ENCODE measurements at regions not wholly inside any gene's neighbourhood (a gene's known extent, or its start where the extent isn't known, plus 50 kb on each side); places are given as distances from the start of the nearest gene placed in this dataset.
"Not testable (repeated sequence)": the region's sequence is repeated elsewhere in the genome, so short reads cannot be mapped to it uniquely, and the experiment has no call there.

GRCh38 chr4:79673898-79674297, 265.9 kb upstream of the GK2 start:
- ATAC-seq (replicated peaks in 6 of 8), result no peak
- in situ Hi-C loops (cut with MboI; ENCODE audit: low pct_unique_long_range_greater_than_20kb in 2 of 9, low sequenced_read_pairs in 9 of 9, unreplicated experiment in 9 of 9), result no loop called here
- Histone ChIP-seq H3K27ac (no peak overlapping the region), H3K4me1 (replicated peaks in 1 of 2) (no peaks in the 10 kb centered on the region), H3K4me3 (no peak overlapping the region)
- WGBS, 10 experiments, result 44 to 95% (median 90%) methylated on average over 1 to 3 of the region's 3 CpGs; no CpG with 5 or more reads in 1 of the 10 experiments

GRCh38 chr4:79673377-79673776, 265.3 kb upstream of the GK2 start:
- 10 to 100% (median 68%) methylated on average over 1 to 7 of the region's 7 CpGs for WGBS, 10 experiments
- Histone ChIP-seq H3K4me1 (replicated peaks in 1 of 2) (no peaks in the 10 kb centered on the region), H3K4me3 (no peak overlapping the region), H3K27ac (no peak overlapping the region)
- ATAC-seq (replicated peaks in 6 of 8), result peak in 2 of 8 experiments; percentile 44 to 68
- in situ Hi-C loops (cut with MboI; ENCODE audit: low pct_unique_long_range_greater_than_20kb in 2 of 9, low sequenced_read_pairs in 9 of 9, unreplicated experiment in 9 of 9), result no loop called here

- WGBS, 10 experiments, result 60 to 100% (median 93%) methylated on average over 2 to 3 of the region's 3 CpGs; no CpG with 5 or more reads in 1 of the 10 experiments
These were observed 258.8 kb upstream of the GK2 start for GRCh38 chr4:79666875-79667274.

GRCh38 chr4:79666112-79666511, 258.1 kb upstream of the GK2 start:
- WGBS, 10 experiments, result 0 to 69% (median 50%) methylated on average over 1 of the region's 1 CpG; no CpG with 5 or more reads in 1 of the 10 experiments

More at GRCh38 chr4:79666875-79667274, 258.8 kb upstream of the GK2 start:
- in situ Hi-C loops (cut with MboI; ENCODE audit: low pct_unique_long_range_greater_than_20kb in 2 of 9, low sequenced_read_pairs in 9 of 9, unreplicated experiment in 9 of 9), result no loop called here
- ATAC-seq (replicated peaks in 6 of 8), result peak in 1 of 8 experiments; percentile 35
- no peaks in the 10 kb centered on the region for H3K4me1 ChIP-seq (replicated peaks in 1 of 2)
- H3K27ac ChIP-seq, result no peak overlapping the region
- no peak overlapping the region for H3K4me3 ChIP-seq

GRCh38 chr4:79663865-79664264, 255.8 kb upstream of the GK2 start:
- H3K4me3 ChIP-seq, result no peak overlapping the region
- WGBS, 10 experiments, result 50 to 100% (median 92%) methylated on average over 1 to 4 of the region's 4 CpGs; no CpG with 5 or more reads in 1 of the 10 experiments
- no peak for ATAC-seq (replicated peaks in 6 of 8)
- no peaks in the 10 kb centered on the region for H3K4me1 ChIP-seq (replicated peaks in 1 of 2)
- in situ Hi-C loops (cut with MboI; ENCODE audit: low pct_unique_long_range_greater_than_20kb in 2 of 9, low sequenced_read_pairs in 9 of 9, unreplicated experiment in 9 of 9), result no loop called here
- H3K27ac ChIP-seq, result no peak overlapping the region

More at GRCh38 chr4:79666112-79666511, 258.1 kb upstream of the GK2 start:
- ATAC-seq (replicated peaks in 6 of 8), result peak in 2 of 8 experiments; percentile 27 to 96
- H3K4me1 ChIP-seq (replicated peaks in 1 of 2), result no peaks in the 10 kb centered on the region
- no peak overlapping the region for H3K4me3 ChIP-seq
- H3K27ac ChIP-seq, result no peak overlapping the region
- in situ Hi-C loops (cut with MboI; ENCODE audit: low pct_unique_long_range_greater_than_20kb in 2 of 9, low sequenced_read_pairs in 9 of 9, unreplicated experiment in 9 of 9), result no loop called here

- no peak overlapping the region for H3K4me3 ChIP-seq
- in situ Hi-C loops (cut with MboI; ENCODE audit: low pct_unique_long_range_greater_than_20kb in 2 of 9, low sequenced_read_pairs in 9 of 9, unreplicated experiment in 9 of 9), result no loop called here
- ATAC-seq (replicated peaks in 6 of 8), result no peak
- no peaks in the 10 kb centered on the region for H3K4me1 ChIP-seq (replicated peaks in 1 of 2)
- 67 to 100% (median 86%) methylated on average over 1 of the region's 1 CpG; no CpG with 5 or more reads in 5 of the 10 experiments for WGBS, 10 experiments
- no peak overlapping the region for H3K27ac ChIP-seq
These were observed 255.1 kb upstream of the GK2 start for GRCh38 chr4:79663141-79663540.

GRCh38 chr4:79662651-79663050, 254.6 kb upstream of the GK2 start:
- Histone ChIP-seq H3K27ac (no peak overlapping the region), H3K4me1 (replicated peaks in 1 of 2) (no peaks in the 10 kb centered on the region), H3K4me3 (no peak overlapping the region)
- in situ Hi-C loops (cut with MboI; ENCODE audit: low pct_unique_long_range_greater_than_20kb in 2 of 9, low sequenced_read_pairs in 9 of 9, unreplicated experiment in 9 of 9), result no loop called here
- no peak for ATAC-seq (replicated peaks in 6 of 8)
- WGBS, 10 experiments, result 83 to 100% (median 100%) methylated on average over 1 to 3 of the region's 3 CpGs; no CpG with 5 or more reads in 2 of the 10 experiments

- H3K4me3 ChIP-seq, result no peak overlapping the region
- in situ Hi-C loops (cut with MboI; ENCODE audit: low pct_unique_long_range_greater_than_20kb in 2 of 9, low sequenced_read_pairs in 9 of 9, unreplicated experiment in 9 of 9), result no loop called here
- no peak overlapping the region for H3K27ac ChIP-seq
- ATAC-seq (replicated peaks in 6 of 8), result no peak
- 20 to 92% (median 58%) methylated on average over 1 to 2 of the region's 2 CpGs; no CpG with 5 or more reads in 2 of the 10 experiments for WGBS, 10 experiments
- no peaks in the 10 kb centered on the region for H3K4me1 ChIP-seq (replicated peaks in 1 of 2)
These were observed 253.2 kb upstream of the GK2 start for GRCh38 chr4:79661196-79661595.

GRCh38 chr4:79659308-79659870, 251.4 kb upstream of the GK2 start:
- WGBS, 10 experiments, result 0 to 80% (median 46%) methylated on average over 1 to 5 of the region's 5 CpGs; no CpG with 5 or more reads in 2 of the 10 experiments

GRCh38 chr4:79657379-79657778, 249.4 kb upstream of the GK2 start:
- in situ Hi-C loops (cut with MboI; ENCODE audit: low pct_unique_long_range_greater_than_20kb in 2 of 9, low sequenced_read_pairs in 9 of 9, unreplicated experiment in 9 of 9), result no loop called here
- Histone ChIP-seq H3K4me3 (no peak overlapping the region), H3K4me1 (replicated peaks in 1 of 2) (no peaks in the 10 kb centered on the region), H3K27ac (no peak overlapping the region)
- no peak for ATAC-seq (replicated peaks in 6 of 8)

More at GRCh38 chr4:79659308-79659870, 251.4 kb upstream of the GK2 start:
- H3K27ac ChIP-seq; ATAC-seq (replicated peaks in 6 of 8); in situ Hi-C loops (cut with MboI; ENCODE audit: low pct_unique_long_range_greater_than_20kb in 2 of 9, low sequenced_read_pairs in 9 of 9, unreplicated experiment in 9 of 9); H3K4me1 ChIP-seq (replicated peaks in 1 of 2); H3K4me3 ChIP-seq: not testable (repeated sequence)

GRCh38 chr4:79653871-79654270, 245.8 kb upstream of the GK2 start:
- Histone ChIP-seq H3K4me1 (replicated peaks in 1 of 2) (peaks cover 10 to 13% of the 10 kb centered on the region in 2 donors), H3K27ac (no peak overlapping the region), H3K4me3 (no peak overlapping the region)
- in situ Hi-C loops (cut with MboI; ENCODE audit: low pct_unique_long_range_greater_than_20kb in 2 of 9, low sequenced_read_pairs in 9 of 9, unreplicated experiment in 9 of 9), result no loop called here
- WGBS, 10 experiments, result 76 to 100% (median 82%) methylated on average over 1 to 5 of the region's 5 CpGs; no CpG with 5 or more reads in 1 of the 10 experiments
- no peak for ATAC-seq (replicated peaks in 6 of 8)

- Histone ChIP-seq H3K27ac (no peak overlapping the region), H3K4me3 (no peak overlapping the region), H3K4me1 (replicated peaks in 1 of 2) (peaks cover 10 to 13% of the 10 kb centered on the region in 2 donors)
- in situ Hi-C loops (cut with MboI; ENCODE audit: low pct_unique_long_range_greater_than_20kb in 2 of 9, low sequenced_read_pairs in 9 of 9, unreplicated experiment in 9 of 9), result no loop called here
- ATAC-seq (replicated peaks in 6 of 8), result peak in 2 of 8 experiments; percentile 38 to 71
These were observed 244.7 kb upstream of the GK2 start for GRCh38 chr4:79652738-79653137.

- in situ Hi-C loops (cut with MboI; ENCODE audit: low pct_unique_long_range_greater_than_20kb in 2 of 9, low sequenced_read_pairs in 9 of 9, unreplicated experiment in 9 of 9), result no loop called here
- 9 to 92% (median 78%) methylated on average over 1 to 4 of the region's 4 CpGs; no CpG with 5 or more reads in 1 of the 10 experiments for whole genome bisulfite sequencing, 10 experiments
- peak in 1 of 8 experiments; percentile 17 for ATAC-seq (replicated peaks in 6 of 8)
These were observed 244.2 kb upstream of the GK2 start for GRCh38 chr4:79652232-79652631.

GRCh38 chr4:79651456-79651855, 243.4 kb upstream of the GK2 start:
- no peak overlapping the region for H3K4me3 ChIP-seq
- in situ Hi-C loops (cut with MboI; ENCODE audit: low pct_unique_long_range_greater_than_20kb in 2 of 9, low sequenced_read_pairs in 9 of 9, unreplicated experiment in 9 of 9), result no loop called here
- H3K27ac ChIP-seq, result no peak overlapping the region
- peaks cover 12 to 13% of the 10 kb centered on the region in 2 donors for H3K4me1 ChIP-seq (replicated peaks in 1 of 2)
- ATAC-seq (replicated peaks in 6 of 8), result peak in 4 of 8 experiments; percentile 22 to 68 (median 50)

More at GRCh38 chr4:79652232-79652631, 244.2 kb upstream of the GK2 start:
- Histone ChIP-seq H3K4me1 (replicated peaks in 1 of 2) (peaks cover 10 to 13% of the 10 kb centered on the region in 2 donors), H3K27ac (no peak overlapping the region), H3K4me3 (no peak overlapping the region)
